Stimulated activated memory B cell treated with anti-CD40 and anti-IgM and Interleukin-4, amounts not matched to agents 10 μg/mL and 1 μg/mL and 100 μg/mL, for 72 hours (primary cell): ENCODE measurements at regions not wholly inside any gene's neighbourhood (a gene's known extent, or its start where the extent isn't known, plus 50 kb on each side); places are given as distances from the start of the nearest gene placed in this dataset.

Source experiments
- ATAC-seq: fragments of 150-1000 bp; cut with Tn5 transposase; 2 replicates; pipeline ENCODE4 v1.10.0; 2021
- H3K27ac Mint-ChIP-seq: one replicate; pipeline ENCODE4 v1.8.0; 2022; ENCODE audit warnings: mild to moderate bottlenecking, mixed read lengths
- H3K27me3 Mint-ChIP-seq: one replicate; pipeline ENCODE4 v1.8.0; 2022; ENCODE audit warnings: mixed read lengths
- H3K36me3 Mint-ChIP-seq: one replicate; pipeline ENCODE4 v1.8.0; 2022; ENCODE audit warnings: mixed read lengths
- H3K4me1 Mint-ChIP-seq: one replicate; pipeline ENCODE4 v1.8.0; 2022; ENCODE audit warnings: mixed read lengths
- H3K4me3 Mint-ChIP-seq: one replicate; pipeline ENCODE4 v1.8.0; 2022; ENCODE audit warnings: mild to moderate bottlenecking, moderate library complexity, mixed read lengths
- H3K9me3 Mint-ChIP-seq: one replicate; pipeline ENCODE4 v1.8.0; 2022; ENCODE audit warnings: mixed read lengths

DNA sequence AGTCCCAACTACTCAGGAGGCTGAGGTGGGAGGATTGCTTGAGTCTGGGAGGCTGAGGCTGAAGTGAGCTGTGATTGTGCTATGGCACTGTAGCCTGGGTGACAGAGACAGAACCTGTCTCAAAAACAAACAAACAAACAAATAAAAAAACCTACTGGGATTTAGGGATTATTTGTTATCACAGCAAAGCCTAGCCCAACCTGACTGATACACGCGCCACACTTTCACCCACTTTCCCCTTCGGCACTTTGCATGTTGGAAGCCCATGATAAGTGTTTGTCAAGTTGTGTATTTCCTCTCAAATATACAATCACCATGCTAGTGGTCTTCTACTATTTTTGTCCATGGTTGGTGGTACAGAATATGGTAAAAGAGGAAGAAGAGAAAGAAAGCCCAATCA lies 50.5 kb upstream of the STC2 start:
- no peak for ATAC-seq
- H3K27me3 Mint-ChIP-seq: peaks cover 18% of the 10 kb centered on the region
- no peaks in the 10 kb centered on the region for H3K4me1 Mint-ChIP-seq
- H3K36me3 Mint-ChIP-seq: no peaks in the 10 kb centered on the region
- H3K9me3 Mint-ChIP-seq: peaks cover 4% of the 10 kb centered on the region
- H3K27ac Mint-ChIP-seq: no peak overlapping the region
- H3K4me3 Mint-ChIP-seq: no peak overlapping the region
